DOHH2 (cell line): ENCODE measurements at regions not wholly inside any gene's neighbourhood (a gene's known extent, or its start where the extent isn't known, plus 50 kb on each side); places are given as distances from the start of the nearest gene placed in this dataset.

Experiments used
- CTCF ChIP-seq: fragments of 200-600 bp; sonication (generic); IDR thresholded peaks from one replicate; pipeline ENCODE4 v1.5.1; 2014; ENCODE audit warnings: antibody characterized with exemption, mild to moderate bottlenecking, low read depth, low read length; ENCODE audit not compliant: poor library complexity, severe bottlenecking
- EZH2phosphoT487 ChIP-seq: fragments of 200-600 bp; sonication (generic); IDR thresholded peaks from 2 replicates; pipeline ENCODE4 v1.6.1; 2017; ENCODE audit warnings: borderline replicate concordance, mild to moderate bottlenecking, antibody characterized with exemption, low read length, moderate library complexity, mixed read lengths

- no peak for TF ChIP-seq CTCF
- no peak for TF ChIP-seq EZH2phosphoT487
Observed at GRCh38 chr10:58030208-58030607, 237.5 kb downstream of the IPMK start.
